ENCODE measurements at regions not wholly inside any gene's neighbourhood (a gene's known extent, or its start where the extent isn't known, plus 50 kb on each side); places are given as distances from the start of the nearest gene placed in this dataset.

DNA sequence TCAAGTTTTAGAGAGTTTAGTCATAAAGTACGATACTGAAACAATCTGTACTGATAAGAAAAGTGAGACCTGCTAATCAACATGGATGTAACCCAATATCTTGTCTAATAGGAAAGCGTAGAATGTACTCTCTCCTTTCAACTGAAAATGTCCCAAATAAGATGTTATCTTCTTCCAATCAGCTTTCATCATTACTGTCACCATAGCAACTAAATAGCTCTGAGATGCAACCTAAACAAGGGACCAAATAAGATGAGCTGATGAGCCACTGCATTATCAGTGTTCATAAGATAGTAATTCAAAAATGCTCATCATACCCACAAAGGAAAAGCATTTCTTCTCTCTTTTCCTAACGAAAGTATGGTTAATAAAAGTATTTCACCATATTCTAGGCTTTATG is 1108.3 kb upstream of the MAP3K7 start:
- no peak overlapping the region for H4K8ac ChIP-seq (ENCODE audit: extremely low read depth, insufficient read depth, low read length)
- no peak for FAIRE-seq
- CTCF ChIA-PET (ENCODE audit: partially characterized antibody): interaction anchor here (1.3 kb wide), 1 partner anchor 641 kb away, joined by 3 read pairs; no protein-coding TSS in a partner anchor
- H2AFZ ChIP-seq (ENCODE audit: low read length): no peak overlapping the region
- no peak for TF ChIP-seq SAP30 (IDR thresholded peaks at IDR 0.05; ENCODE audit: insufficient read depth, insufficient replicate concordance, low read length)
- TF ChIP-seq TAF1 (IDR thresholded peaks at IDR 0.05; ENCODE audit: low read depth, low read length): no peak
- no peak overlapping the region for H2BK20ac ChIP-seq (ENCODE audit: low read length)
- no peak overlapping the region for H2BK12ac ChIP-seq (ENCODE audit: low read depth, low read length)
- POLR2A ChIA-PET (ENCODE audit: partially characterized antibody): no interaction called here
- no peaks in the 10 kb centered on the region for H3K79me2 ChIP-seq (ENCODE audit: control insufficient read depth in 1 of 2, insufficient read depth in 2 of 2, low read length in 2 of 2)
- no peak overlapping the region for H4K91ac ChIP-seq (replicated peaks; ENCODE audit: insufficient read length, low read length)
- no peak overlapping the region for H2BK5ac ChIP-seq (ENCODE audit: low read depth, low read length)
- H3K9me3 ChIP-seq (ENCODE audit: insufficient read depth in 2 of 2, low read depth in 1 of 2, low read length in 1 of 2): no peaks in the 10 kb centered on the region
- H3K27me3 ChIP-seq (replicated peaks in 1 of 4; ENCODE audit: control insufficient read depth in 3 of 4, extremely low read depth in 1 of 4, insufficient read depth in 3 of 4, low read length in 3 of 4): no peaks in the 10 kb centered on the region
- H3K27ac ChIP-seq (ENCODE audit: low read depth, low read length): no peak overlapping the region
- no peak overlapping the region for H3K4me2 ChIP-seq (ENCODE audit: insufficient read depth in 1 of 2, low read depth in 2 of 2, low read length in 2 of 2)
- H2AK5ac ChIP-seq (ENCODE audit: low read depth, low read length): no peak overlapping the region
- H3K23ac ChIP-seq (ENCODE audit: insufficient read length): no peak overlapping the region
- H3K18ac ChIP-seq (ENCODE audit: extremely low read depth, low read length): no peak overlapping the region
- no peaks in the 10 kb centered on the region for H3K4me1 ChIP-seq (replicated peaks in 1 of 4; ENCODE audit: control insufficient read depth in 3 of 4, insufficient read depth in 4 of 4, low read length in 3 of 4)
- 90% methylated on average over 3 of the region's 3 CpGs; no CpG with 5 or more reads in 1 of the 2 experiments for WGBS, 2 experiments (ENCODE audit: extremely low coverage in 1 of 2, insufficient coverage in 1 of 2, insufficient read length in 1 of 2, insufficient replicate concordance in 2 of 2, low coverage in 1 of 2, low lambda C conversion rate in 2 of 2, missing lambda C conversion rate in 1 of 2)
- no peak overlapping the region for H3K56ac ChIP-seq (replicated peaks; ENCODE audit: insufficient read length, low read depth, low read length)
- H2BK120ac ChIP-seq (replicated peaks; ENCODE audit: low read depth, low read length): no peak overlapping the region
- no peaks in the 10 kb centered on the region for H3K23me2 ChIP-seq (ENCODE audit: low read depth, low read length)
- no peaks in the 10 kb centered on the region for H3K36me3 ChIP-seq (ENCODE audit: control insufficient read depth in 2 of 4, insufficient read depth in 4 of 4, low read length in 3 of 4)
- no peaks in the 10 kb centered on the region for H3K79me1 ChIP-seq (ENCODE audit: low read depth, low read length)
- H3K14ac ChIP-seq (ENCODE audit: insufficient read length): no peak overlapping the region
- H4K5ac ChIP-seq (ENCODE audit: insufficient read length, low read depth, low read length): no peak overlapping the region
- H3K9ac ChIP-seq (replicated peaks in 1 of 4; ENCODE audit: extremely low read depth in 1 of 4, low read depth in 3 of 4, low read length in 3 of 4): no peak overlapping the region
- DNase-seq (ENCODE audit: low read depth in 1 of 2, low spot score in 2 of 2): no peak
- H3K4me3 ChIP-seq (ENCODE audit: extremely low read depth in 1 of 4, insufficient read depth in 2 of 4, low read depth in 3 of 4, low read length in 4 of 4): no peak overlapping the region
- no peak overlapping the region for H2BK15ac ChIP-seq (ENCODE audit: low read length)
- no peaks in the 10 kb centered on the region for H4K20me1 ChIP-seq (replicated peaks in 1 of 2; ENCODE audit: control insufficient read depth in 1 of 2, insufficient read depth in 2 of 2, low read length in 2 of 2)
- no peak overlapping the region for H3K4ac ChIP-seq (replicated peaks; ENCODE audit: insufficient read length, low read depth, low read length)

Measured in H1 (cell line).